Stimulated activated CD4-positive, alpha-beta T cell treated with anti-CD3 and anti-CD28 coated beads, Interleukin-12 subunit alpha, Interleukin-12 subunit beta, amount 100 ng/mL, for 24 hours (primary cell): ENCODE measurements at regions not wholly inside any gene's neighbourhood (a gene's known extent, or its start where the extent isn't known, plus 50 kb on each side); places are given as distances from the start of the nearest gene placed in this dataset.
"Not testable (repeated sequence)": the region's sequence is repeated elsewhere in the genome, so short reads cannot be mapped to it uniquely, and the experiment has no call there.

Experiments
- DNase-seq, 2 experiments: peaks; one replicate each; pipeline ENCODE4 v3.0.0-alpha.2; 2020; ENCODE audit warnings: low read depth in 2 of 2

GRCh38 chr13:65597839-65598818 lies 1632.0 kb downstream of the PCDH9 start:
- DNase-seq, result no peak

DNA sequence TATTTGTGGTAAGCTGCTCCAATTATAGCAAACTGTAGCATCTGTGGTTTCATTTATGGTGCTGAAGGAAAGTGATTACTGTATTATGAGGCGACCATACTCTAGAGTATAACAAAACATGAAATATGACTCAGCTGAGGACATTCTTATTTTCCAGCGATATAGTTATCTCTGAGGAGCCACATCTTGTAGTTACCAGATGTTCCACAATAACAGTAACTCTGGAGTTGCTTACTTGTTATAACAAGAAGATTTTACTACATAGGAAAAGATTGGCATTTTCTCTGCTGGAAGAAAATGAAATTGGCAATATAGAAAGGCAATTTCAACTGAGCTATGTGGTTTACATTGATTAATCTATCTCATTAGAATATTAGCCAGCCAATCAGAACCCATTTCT lies 1634.2 kb downstream of the PCDH9 start:
- DNase-seq, result no peak

DNA sequence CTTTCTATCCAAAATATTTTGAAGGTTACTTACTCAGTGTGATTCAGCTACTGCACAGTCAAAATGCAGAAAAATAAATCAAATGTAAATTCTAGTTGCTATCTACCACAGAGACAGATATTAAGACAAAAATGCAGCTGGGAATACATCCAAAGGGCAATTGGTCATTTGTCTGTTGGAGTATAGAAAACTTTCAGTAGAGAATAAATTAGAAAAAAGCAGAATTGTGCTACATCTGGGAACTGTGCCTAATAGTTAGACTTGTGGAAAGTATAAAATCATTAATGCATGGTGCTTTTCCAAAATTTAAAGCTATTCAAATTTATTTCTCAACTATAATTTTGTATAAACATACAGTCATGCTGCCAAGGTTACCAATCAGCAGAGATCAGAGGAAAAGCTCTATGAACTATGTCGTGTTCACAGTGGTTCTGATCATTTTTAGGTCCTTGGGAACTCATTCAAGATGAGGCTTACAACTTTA lies 1635.8 kb downstream of the PCDH9 start:
- no peak for DNase-seq

DNA sequence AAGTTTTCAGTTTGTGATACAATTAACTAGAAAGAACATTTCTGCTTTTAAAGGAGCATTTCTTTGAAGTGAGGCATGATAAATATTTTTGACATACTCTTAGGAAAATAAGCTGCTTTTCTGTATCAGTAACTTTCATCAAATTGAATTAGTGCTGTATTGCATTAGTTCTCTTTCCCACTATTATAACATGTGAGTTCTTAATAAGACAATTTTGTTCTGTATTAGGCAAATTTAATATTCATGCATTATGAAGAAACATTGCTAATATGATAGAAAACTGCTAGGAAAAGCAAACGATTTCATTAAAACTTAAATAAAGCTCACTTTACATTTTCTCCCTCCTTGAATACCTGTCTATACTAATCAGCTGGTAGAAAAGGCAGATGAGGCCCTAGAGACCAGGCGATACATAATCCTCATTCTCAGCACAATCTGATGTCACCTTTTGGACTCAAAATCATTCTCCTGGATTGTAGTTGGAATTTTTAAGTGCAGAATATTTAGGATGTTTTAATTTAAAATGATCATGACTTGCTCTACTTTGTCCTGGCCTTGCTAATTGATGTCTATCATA lies 1636.8 kb downstream of the PCDH9 start:
- DNase-seq, result no peak

- no peak for DNase-seq
These were observed 1637.4 kb downstream of the PCDH9 start for GRCh38 chr13:65592731-65593130.

DNA sequence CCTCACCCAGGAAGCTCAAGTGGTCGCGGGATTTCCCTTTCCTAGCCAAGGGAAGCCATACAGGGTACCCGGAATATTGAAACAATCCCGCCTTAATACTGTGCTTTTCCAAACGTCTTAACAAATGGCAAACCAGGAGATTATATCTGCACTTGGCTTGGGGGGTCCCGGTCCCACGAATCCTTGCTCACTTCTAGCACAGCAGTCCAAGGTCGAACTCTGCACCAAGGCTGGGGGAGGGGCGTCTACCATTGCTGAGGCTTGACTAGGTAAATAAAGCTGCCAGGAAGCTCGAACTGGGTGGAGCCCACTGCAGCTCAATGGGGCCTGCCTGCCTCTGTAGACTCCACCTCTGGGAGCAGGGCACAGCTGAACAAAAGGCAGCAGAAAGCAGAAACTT lies 1644.8 kb downstream of the PCDH9 start:
- DNase-seq, result no peak

DNA sequence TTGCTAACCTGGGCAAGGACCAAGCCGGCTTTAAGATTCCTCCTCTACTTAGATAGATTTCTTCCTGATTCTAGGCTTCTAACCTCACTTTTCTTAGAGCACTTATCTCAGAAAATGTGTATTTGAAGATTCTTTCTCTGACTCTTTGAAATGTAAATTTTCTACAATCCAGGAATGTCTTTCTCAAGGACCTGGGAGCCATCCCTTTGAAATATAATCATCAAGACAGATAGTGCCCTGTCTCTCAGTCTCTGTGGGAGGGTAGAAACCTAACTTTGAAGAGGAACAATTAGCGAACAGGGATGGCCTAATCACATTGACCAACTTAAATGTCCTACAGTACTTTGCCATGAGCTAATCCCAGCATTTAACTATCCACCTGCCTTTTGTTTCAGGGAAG lies 1646.0 kb downstream of the PCDH9 start:
- no peak for DNase-seq

DNA sequence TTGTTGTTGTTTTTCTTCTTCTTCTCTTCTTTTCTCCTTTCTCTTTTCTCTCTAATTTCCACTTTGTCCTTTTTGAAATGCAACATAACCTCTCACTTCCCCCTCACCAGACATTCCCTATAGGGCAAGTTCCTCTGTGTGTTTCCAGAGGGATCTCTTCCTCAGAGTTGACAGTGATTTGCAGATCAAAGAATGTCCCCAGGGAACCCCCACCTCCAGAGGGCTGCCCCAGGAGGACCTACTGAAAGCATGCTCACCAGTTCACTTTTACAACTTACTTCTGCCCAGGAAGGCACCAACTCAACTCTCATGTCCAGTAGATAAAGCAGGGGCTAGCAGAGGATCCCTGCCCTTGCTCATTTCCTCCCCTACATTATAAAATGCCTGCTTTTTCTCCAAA lies 1648.0 kb downstream of the PCDH9 start:
- no peak for DNase-seq

DNA sequence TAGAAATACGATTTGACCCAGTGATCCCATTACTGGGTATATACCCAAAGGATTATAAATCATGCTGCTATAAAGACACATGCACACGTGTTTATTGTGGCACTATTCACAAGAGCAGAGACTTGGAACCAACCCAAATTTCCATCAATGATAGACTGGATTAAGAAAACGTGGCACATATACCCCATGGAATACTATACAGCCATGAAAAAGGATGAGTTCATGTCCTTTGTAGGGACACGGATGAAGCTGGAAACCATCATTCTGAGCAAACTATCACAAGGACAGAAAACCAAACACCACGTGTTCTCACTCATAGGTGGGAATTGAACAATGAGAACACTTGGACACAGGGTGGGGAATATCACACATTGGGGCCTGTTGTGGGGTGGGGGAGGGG lies 1665.6 kb downstream of the PCDH9 start:
- not testable (repeated sequence) for DNase-seq

- DNase-seq, result no peak
These were observed 1667.8 kb downstream of the PCDH9 start for GRCh38 chr13:65562305-65562704.

DNA sequence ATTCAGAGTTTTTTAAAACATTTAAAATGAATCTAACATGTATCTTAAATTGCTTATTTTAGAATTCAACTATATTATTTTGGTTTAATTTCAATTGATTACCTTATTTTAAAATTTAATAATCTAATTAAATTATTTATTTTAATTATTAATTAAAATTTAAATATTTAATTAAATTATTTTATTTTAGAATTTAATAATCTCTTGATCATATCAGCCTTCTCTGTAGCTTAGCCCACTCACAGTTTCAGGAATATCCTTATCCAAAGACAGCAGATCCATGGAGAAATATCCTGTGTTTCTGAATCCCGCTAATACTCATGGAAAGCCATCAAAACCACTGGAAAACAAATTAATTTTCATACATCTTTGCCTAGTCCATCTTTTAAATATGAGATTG lies 1669.2 kb downstream of the PCDH9 start:
- DNase-seq, result no peak

GRCh38 chr13:65555962-65556361 lies 1674.2 kb downstream of the PCDH9 start:
- DNase-seq, result no peak

DNA sequence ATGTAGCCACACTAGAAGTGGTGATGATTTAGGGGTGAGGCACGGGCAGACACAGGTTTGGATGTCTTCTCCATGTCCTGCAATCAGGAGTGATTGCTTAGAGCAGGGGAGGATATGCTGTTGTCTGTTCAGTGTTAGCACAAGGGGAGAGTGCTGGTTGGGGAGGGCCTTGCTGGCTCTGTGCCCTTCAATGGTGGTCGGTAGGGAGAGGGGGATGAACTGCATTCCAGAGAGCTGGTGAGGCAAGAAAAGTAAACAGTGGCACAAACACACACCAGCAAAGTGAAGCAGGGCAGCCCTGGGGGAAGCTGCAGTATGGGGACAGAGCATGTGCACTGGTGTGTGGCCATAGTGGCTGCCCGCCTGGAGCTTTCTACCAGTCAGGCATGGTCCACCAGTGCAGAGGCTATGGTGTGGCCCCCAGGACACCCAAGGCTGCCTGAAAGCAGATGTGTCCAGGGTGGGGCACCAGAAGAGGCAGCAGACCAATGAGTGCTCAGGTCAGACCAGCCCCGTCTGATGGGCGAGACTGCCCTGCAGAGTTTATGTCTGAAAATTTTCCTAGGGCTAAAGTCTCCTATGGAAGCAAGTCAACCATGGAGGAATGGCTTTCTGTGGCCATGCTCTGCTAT lies 1676.9 kb downstream of the PCDH9 start:
- no peak for DNase-seq

GRCh38 chr13:65551208-65551607 lies 1678.9 kb downstream of the PCDH9 start:
- no peak for DNase-seq

DNA sequence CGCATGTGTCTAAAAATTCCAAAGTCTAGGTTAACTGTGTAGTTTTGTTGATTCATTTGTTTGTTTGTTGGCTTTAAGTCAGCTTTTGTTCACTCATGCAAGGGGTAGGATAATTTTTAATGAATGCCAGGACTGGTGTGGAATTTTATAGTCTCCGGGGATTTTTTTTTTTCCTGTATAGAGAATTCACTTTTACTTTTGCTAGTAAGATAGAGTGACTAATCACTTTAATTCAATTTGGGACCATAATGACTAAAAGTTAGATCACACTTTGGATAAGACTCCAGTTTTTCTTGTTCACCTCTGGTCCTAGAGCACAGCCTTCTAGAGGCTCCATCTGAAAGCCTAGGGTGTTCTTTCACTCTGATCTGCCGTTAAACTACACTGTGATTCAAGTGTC lies 1690.0 kb downstream of the PCDH9 start:
- no peak for DNase-seq

GRCh38 chr13:65535370-65535769 lies 1694.8 kb downstream of the PCDH9 start:
- DNase-seq, result no peak

DNA sequence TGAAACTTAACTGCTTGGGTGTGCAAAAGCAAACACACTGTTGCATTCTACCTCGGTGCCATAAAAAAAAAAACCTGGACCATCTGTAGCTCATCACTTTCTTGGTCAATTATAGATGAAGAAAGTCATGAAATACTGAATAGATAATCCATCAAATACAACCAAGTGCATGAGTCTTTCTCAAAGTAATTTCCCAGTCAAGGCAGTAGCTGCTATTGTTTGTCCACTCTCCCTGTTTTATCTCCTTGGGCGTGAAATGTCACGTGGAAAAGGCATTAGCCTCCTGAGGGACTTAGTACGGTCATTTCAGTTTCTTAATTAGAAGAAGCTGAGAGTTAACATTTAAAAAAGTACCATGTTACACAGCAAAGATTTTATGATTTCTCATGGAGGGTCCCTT lies 1697.9 kb downstream of the PCDH9 start:
- DNase-seq, result no peak

DNA sequence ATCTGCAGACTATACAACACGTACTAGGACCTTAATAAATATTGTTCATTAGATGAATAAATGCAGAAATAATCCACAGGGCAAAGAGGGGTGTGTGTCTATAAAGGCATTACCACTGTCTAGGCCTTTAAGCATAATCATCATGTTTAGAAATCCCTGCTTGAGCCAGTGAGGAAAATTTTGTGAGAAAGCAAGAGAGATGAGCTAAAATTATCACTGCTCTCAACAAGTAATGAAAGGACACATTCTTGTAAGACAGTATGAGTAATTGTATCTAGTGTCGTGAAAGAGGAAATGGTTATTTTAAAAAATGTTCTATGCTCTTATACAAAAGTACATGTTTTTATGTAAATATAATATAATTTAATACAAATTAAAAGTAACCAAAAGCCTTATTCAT lies 1699.4 kb downstream of the PCDH9 start:
- no peak for DNase-seq

DNA sequence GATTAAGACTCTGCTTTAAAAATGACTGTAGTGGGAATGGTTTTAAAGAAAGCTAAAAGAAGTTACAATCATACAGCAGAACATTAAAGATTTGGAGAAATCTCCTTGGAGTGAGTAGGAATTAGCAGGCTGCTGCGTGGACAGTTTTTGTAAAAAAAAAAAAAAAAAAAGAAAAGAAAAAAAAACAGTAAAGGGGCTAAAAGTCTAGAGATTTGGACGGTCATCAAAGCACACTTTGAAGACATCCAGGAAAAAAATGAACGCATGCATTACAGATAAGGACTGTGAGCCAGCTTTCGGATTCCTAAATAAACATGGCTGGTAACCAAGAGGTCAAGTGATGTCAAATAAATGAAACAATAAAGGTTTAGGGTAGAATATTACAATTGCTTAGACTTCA lies 1700.6 kb downstream of the PCDH9 start:
- DNase-seq, result no peak

- no peak for DNase-seq
These were observed 1721.4 kb downstream of the PCDH9 start for GRCh38 chr13:65508745-65509144.

- DNase-seq, result no peak
These were observed 1721.8 kb downstream of the PCDH9 start for GRCh38 chr13:65508338-65508737.

- DNase-seq, result no peak
These were observed 1724.2 kb downstream of the PCDH9 start for GRCh38 chr13:65505941-65506340.

- DNase-seq, result no peak
These were observed 1725.9 kb downstream of the PCDH9 start for GRCh38 chr13:65504213-65504612.
